Natural killer cell treated with Interleukin-12 subunit alpha and Interleukin-12 subunit beta and Interleukin-15 and Interleukin-18, amount 100 ng/mL, for 72 hours (primary cell): ENCODE measurements at regions not wholly inside any gene's neighbourhood (a gene's known extent, or its start where the extent isn't known, plus 50 kb on each side); places are given as distances from the start of the nearest gene placed in this dataset.

ENCODE experiments used
- ATAC-seq, 2 donors: fragments of 150-1000 bp; cut with Tn5 transposase in 1 of 2; sonication (Bioruptor Pico), chemical (Tn5 transposase) in 1 of 2; 2 replicates each; pipeline ENCODE4 v1.10.0; 2021
- DNase-seq: peaks from one replicate; pipeline ENCODE4 v3.0.0; 2022; ENCODE audit warnings: low spot score
- H3K27ac Mint-ChIP-seq, 2 donors: 1 replicate in 1 of 2; 2 replicates in 1 of 2; pipeline ENCODE4 v1.8.0; 2022; ENCODE audit warnings: mixed read lengths in 2 of 2, mild to moderate bottlenecking in 1 of 2, moderate library complexity in 1 of 2
- H3K27me3 Mint-ChIP-seq, 2 donors: 1 replicate in 1 of 2; 2 replicates in 1 of 2; pipeline ENCODE4 v1.8.0; 2022; ENCODE audit warnings: mixed read lengths in 2 of 2
- H3K36me3 Mint-ChIP-seq: one replicate; pipeline ENCODE4 v1.8.0; 2022; ENCODE audit warnings: mixed read lengths
- H3K4me1 Mint-ChIP-seq, 2 donors: 1 replicate in 1 of 2; 2 replicates in 1 of 2; pipeline ENCODE4 v1.8.0; 2022; ENCODE audit warnings: low read depth in 2 of 2, mixed read lengths in 2 of 2, mild to moderate bottlenecking in 1 of 2
- H3K4me3 Mint-ChIP-seq: one replicate; pipeline ENCODE4 v1.8.0; 2022; ENCODE audit warnings: mixed read lengths
- H3K9me3 Mint-ChIP-seq: 2 replicates; pipeline ENCODE4 v1.8.0; 2022; ENCODE audit warnings: mixed read lengths

GRCh38 chr1:232303222-232303620 is 326.7 kb downstream of the SIPA1L2 start:
- H3K27ac Mint-ChIP-seq, result no peak overlapping the region
- ATAC-seq (no peak), DNase-seq (no peak)
- peaks cover 27 to 51% of the 10 kb centered on the region in 2 donors for H3K27me3 Mint-ChIP-seq
- H3K9me3 Mint-ChIP-seq, result no peaks in the 10 kb centered on the region
- H3K4me1 Mint-ChIP-seq, result no peaks in the 10 kb centered on the region
- no peak overlapping the region for H3K4me3 Mint-ChIP-seq
- H3K36me3 Mint-ChIP-seq, result no peaks in the 10 kb centered on the region

GRCh38 chr1:232302376-232303221 is 327.3 kb downstream of the SIPA1L2 start:
- ATAC-seq, result no peak
- Mint-ChIP-seq H3K4me3 (no peak overlapping the region), H3K36me3 (no peaks in the 10 kb centered on the region)

GRCh38 chr1:232301246-232301645 is 328.7 kb downstream of the SIPA1L2 start:
- peaks cover 31 to 62% of the 10 kb centered on the region in 2 donors for H3K27me3 Mint-ChIP-seq
- no peaks in the 10 kb centered on the region for H3K4me1 Mint-ChIP-seq
- H3K9me3 Mint-ChIP-seq, result no peaks in the 10 kb centered on the region
- ATAC-seq, result no peak
- no peaks in the 10 kb centered on the region for H3K36me3 Mint-ChIP-seq
- DNase-seq, result no peak
- H3K4me3 Mint-ChIP-seq, result no peak overlapping the region
- no peak overlapping the region for H3K27ac Mint-ChIP-seq

More at GRCh38 chr1:232302376-232303221, 327.3 kb downstream of the SIPA1L2 start:
- Mint-ChIP-seq H3K9me3 (no peaks in the 10 kb centered on the region), H3K4me1 (no peaks in the 10 kb centered on the region), H3K27ac (no peak overlapping the region), H3K27me3 (peaks cover 24 to 49% of the 10 kb centered on the region in 2 donors)
- DNase-seq, result no peak

- Mint-ChIP-seq H3K36me3 (no peaks in the 10 kb centered on the region), H3K27me3 (peaks cover 35 to 66% of the 10 kb centered on the region in 2 donors)
Measured at GRCh38 chr1:232300466-232300865, 329.5 kb downstream of the SIPA1L2 start.

GRCh38 chr1:232296461-232296860 is 333.5 kb downstream of the SIPA1L2 start:
- H3K27me3 Mint-ChIP-seq, result peaks cover 29 to 53% of the 10 kb centered on the region in 2 donors
- peaks cover 0 to 4% of the 10 kb centered on the region in 2 donors for H3K4me1 Mint-ChIP-seq
- H3K36me3 Mint-ChIP-seq, result no peaks in the 10 kb centered on the region
- no peak overlapping the region for H3K4me3 Mint-ChIP-seq
- ATAC-seq (no peak), DNase-seq (no peak)
- no peak overlapping the region for H3K27ac Mint-ChIP-seq
- H3K9me3 Mint-ChIP-seq, result no peaks in the 10 kb centered on the region

More at GRCh38 chr1:232300466-232300865, 329.5 kb downstream of the SIPA1L2 start:
- no peak for DNase-seq
- H3K9me3 Mint-ChIP-seq, result no peaks in the 10 kb centered on the region
- H3K4me3 Mint-ChIP-seq, result no peak overlapping the region
- no peak for ATAC-seq
- no peaks in the 10 kb centered on the region for H3K4me1 Mint-ChIP-seq
- no peak overlapping the region for H3K27ac Mint-ChIP-seq

GRCh38 chr1:232293361-232293760 is 336.6 kb downstream of the SIPA1L2 start:
- no peak overlapping the region for H3K27ac Mint-ChIP-seq

GRCh38 chr1:232292818-232293217 is 337.1 kb downstream of the SIPA1L2 start:
- peaks cover 31 to 40% of the 10 kb centered on the region in 2 donors for H3K27me3 Mint-ChIP-seq
- H3K4me3 Mint-ChIP-seq, result no peak overlapping the region
- no peak for DNase-seq
- no peak overlapping the region for H3K27ac Mint-ChIP-seq
- no peaks in the 10 kb centered on the region for H3K36me3 Mint-ChIP-seq
- no peak for ATAC-seq
- no peaks in the 10 kb centered on the region for H3K9me3 Mint-ChIP-seq
- H3K4me1 Mint-ChIP-seq, result peaks cover 0 to 4% of the 10 kb centered on the region in 2 donors

More at GRCh38 chr1:232293361-232293760, 336.6 kb downstream of the SIPA1L2 start:
- H3K9me3 Mint-ChIP-seq, result no peaks in the 10 kb centered on the region
- no peak overlapping the region for H3K4me3 Mint-ChIP-seq
- H3K36me3 Mint-ChIP-seq, result no peaks in the 10 kb centered on the region
- H3K4me1 Mint-ChIP-seq, result peaks cover 0 to 4% of the 10 kb centered on the region in 2 donors
- ATAC-seq, result no peak
- DNase-seq, result no peak
- peaks cover 31 to 42% of the 10 kb centered on the region in 2 donors for H3K27me3 Mint-ChIP-seq

GRCh38 chr1:232292239-232292638 is 337.7 kb downstream of the SIPA1L2 start:
- Mint-ChIP-seq H3K4me1 (peaks cover 0 to 4% of the 10 kb centered on the region in 2 donors), H3K4me3 (no peak overlapping the region), H3K9me3 (no peaks in the 10 kb centered on the region), H3K27ac (no peak overlapping the region), H3K36me3 (no peaks in the 10 kb centered on the region), H3K27me3 (peaks cover 30 to 37% of the 10 kb centered on the region in 2 donors)
- ATAC-seq (no peak), DNase-seq (no peak)

- Mint-ChIP-seq H3K27ac (no peak overlapping the region), H3K27me3 (peaks cover 29 to 31% of the 10 kb centered on the region in 2 donors), H3K36me3 (no peaks in the 10 kb centered on the region), H3K4me1 (peaks cover 0 to 4% of the 10 kb centered on the region in 2 donors), H3K4me3 (no peak overlapping the region), H3K9me3 (no peaks in the 10 kb centered on the region)
- no peak for ATAC-seq
- DNase-seq, result no peak
Measured at GRCh38 chr1:232291681-232292080, 338.3 kb downstream of the SIPA1L2 start.

GRCh38 chr1:232291261-232291660 is 338.7 kb downstream of the SIPA1L2 start:
- no peak overlapping the region for H3K27ac Mint-ChIP-seq
- H3K4me1 Mint-ChIP-seq, result peaks cover 0 to 4% of the 10 kb centered on the region in 2 donors
- DNase-seq (no peak), ATAC-seq (no peak)
- H3K4me3 Mint-ChIP-seq, result no peak overlapping the region
- H3K9me3 Mint-ChIP-seq, result no peaks in the 10 kb centered on the region
- H3K27me3 Mint-ChIP-seq, result peaks cover 28 to 30% of the 10 kb centered on the region in 2 donors
- H3K36me3 Mint-ChIP-seq, result no peaks in the 10 kb centered on the region

- Mint-ChIP-seq H3K27me3 (peaks cover 23 to 28% of the 10 kb centered on the region in 2 donors), H3K27ac (no peak overlapping the region), H3K9me3 (no peaks in the 10 kb centered on the region), H3K4me1 (peaks cover 0 to 4% of the 10 kb centered on the region in 2 donors), H3K36me3 (no peaks in the 10 kb centered on the region), H3K4me3 (no peak overlapping the region)
- no peak for ATAC-seq
- no peak for DNase-seq
Measured at GRCh38 chr1:232290570-232290969, 339.4 kb downstream of the SIPA1L2 start.

- Mint-ChIP-seq H3K27ac (no peak overlapping the region), H3K4me1 (peaks cover 0 to 4% of the 10 kb centered on the region in 2 donors), H3K36me3 (no peaks in the 10 kb centered on the region), H3K27me3 (peaks cover 24% of the 10 kb centered on the region in 2 donors), H3K4me3 (no peak overlapping the region), H3K9me3 (no peaks in the 10 kb centered on the region)
- ATAC-seq (no peak), DNase-seq (no peak)
Measured at GRCh38 chr1:232287676-232288569, 342.0 kb downstream of the SIPA1L2 start.

- H3K27ac Mint-ChIP-seq, result no peak overlapping the region
- no peaks in the 10 kb centered on the region for H3K9me3 Mint-ChIP-seq
- DNase-seq (no peak), ATAC-seq (no peak)
- no peak overlapping the region for H3K4me3 Mint-ChIP-seq
- no peaks in the 10 kb centered on the region for H3K36me3 Mint-ChIP-seq
- H3K4me1 Mint-ChIP-seq, result no peaks in the 10 kb centered on the region
- peaks cover 24% of the 10 kb centered on the region in 2 donors for H3K27me3 Mint-ChIP-seq
Measured at GRCh38 chr1:232285138-232285537, 344.8 kb downstream of the SIPA1L2 start.

- Mint-ChIP-seq H3K36me3 (no peaks in the 10 kb centered on the region), H3K4me3 (no peak overlapping the region), H3K27me3 (peaks cover 19 to 27% of the 10 kb centered on the region in 2 donors), H3K27ac (no peak overlapping the region), H3K9me3 (no peaks in the 10 kb centered on the region), H3K4me1 (no peaks in the 10 kb centered on the region)
- DNase-seq, result no peak
- ATAC-seq, result peak in 1 of 2 donors; percentile 40
Measured at GRCh38 chr1:232283864-232284263, 346.1 kb downstream of the SIPA1L2 start.
